Chondrocyte (in vitro differentiated cells): ENCODE measurements at regions not wholly inside any gene's neighbourhood (a gene's known extent, or its start where the extent isn't known, plus 50 kb on each side); places are given as distances from the start of the nearest gene placed in this dataset.

Experiments used
- DNase-seq: peaks from one replicate; pipeline ENCODE4 v3.0.0; 2021; ENCODE audit warnings: mixed read lengths, low spot score
- H3K27ac Mint-ChIP-seq: one replicate; pipeline ENCODE4 v1.8.0; 2021; ENCODE audit warnings: mild to moderate bottlenecking, moderate library complexity, mixed read lengths; ENCODE audit not compliant: unreplicated experiment
- H3K27me3 Mint-ChIP-seq: 2 replicates; pipeline ENCODE4 v1.8.0; 2021; ENCODE audit warnings: low read depth, mixed read lengths
- H3K36me3 Mint-ChIP-seq: 2 replicates; pipeline ENCODE4 v1.8.0; 2021; ENCODE audit warnings: low read depth, mixed read lengths
- H3K4me1 Mint-ChIP-seq: 2 replicates; pipeline ENCODE4 v1.8.0; 2021; ENCODE audit warnings: low read depth, mild to moderate bottlenecking, mixed read lengths
- H3K4me3 Mint-ChIP-seq: one replicate; pipeline ENCODE4 v1.8.0; 2021; ENCODE audit warnings: mild to moderate bottlenecking, moderate library complexity, mixed read lengths; ENCODE audit not compliant: unreplicated experiment
- H3K9me3 Mint-ChIP-seq: 2 replicates; pipeline ENCODE4 v1.8.0; 2021; ENCODE audit warnings: low read depth, mixed read lengths
- CTCF ChIP-seq: fragments of 200-600 bp; sonication (generic); IDR thresholded peaks from 2 replicates; pipeline ENCODE4 v1.5.0; 2021; ENCODE audit warnings: antibody characterized with exemption, mild to moderate bottlenecking, moderate library complexity

GRCh38 chr6:23202207-23202606, 632.8 kb downstream of the HDGFL1 start:
- Mint-ChIP-seq H3K27me3 (no peaks in the 10 kb centered on the region), H3K4me1 (no peaks in the 10 kb centered on the region), H3K9me3 (peaks cover 9% of the 10 kb centered on the region)

GRCh38 chr6:23212398-23212797, 643.0 kb downstream of the HDGFL1 start:
- no peak for TF ChIP-seq CTCF
- Mint-ChIP-seq H3K9me3 (peaks cover 29% of the 10 kb centered on the region), H3K27me3 (no peaks in the 10 kb centered on the region)

More at GRCh38 chr6:23202207-23202606, 632.8 kb downstream of the HDGFL1 start:
- Mint-ChIP-seq H3K36me3 (no peaks in the 10 kb centered on the region), H3K27ac (no peak overlapping the region), H3K4me3 (no peak overlapping the region)
- TF ChIP-seq CTCF, result no peak
- DNase-seq, result no peak

GRCh38 chr6:23213193-23213592, 643.8 kb downstream of the HDGFL1 start:
- H3K4me3 Mint-ChIP-seq, result no peak overlapping the region
- H3K27me3 Mint-ChIP-seq, result no peaks in the 10 kb centered on the region
- no peak for TF ChIP-seq CTCF
- H3K36me3 Mint-ChIP-seq, result peaks cover 5% of the 10 kb centered on the region
- peaks cover 21% of the 10 kb centered on the region for H3K9me3 Mint-ChIP-seq
- no peaks in the 10 kb centered on the region for H3K4me1 Mint-ChIP-seq
- no peak overlapping the region for H3K27ac Mint-ChIP-seq
- no peak for DNase-seq

More at GRCh38 chr6:23212398-23212797, 643.0 kb downstream of the HDGFL1 start:
- no peaks in the 10 kb centered on the region for H3K4me1 Mint-ChIP-seq
- H3K4me3 Mint-ChIP-seq, result no peak overlapping the region
- DNase-seq, result no peak
- no peak overlapping the region for H3K27ac Mint-ChIP-seq
- H3K36me3 Mint-ChIP-seq, result peaks cover 9% of the 10 kb centered on the region

- H3K4me1 Mint-ChIP-seq, result no peaks in the 10 kb centered on the region
- H3K27ac Mint-ChIP-seq, result no peak overlapping the region
Measured at GRCh38 chr6:23213651-23214050, 644.3 kb downstream of the HDGFL1 start.

GRCh38 chr6:23218751-23219150, 649.4 kb downstream of the HDGFL1 start:
- peaks cover 3% of the 10 kb centered on the region for H3K4me1 Mint-ChIP-seq
- peaks cover 8% of the 10 kb centered on the region for H3K9me3 Mint-ChIP-seq
- TF ChIP-seq CTCF, result no peak
- DNase-seq, result no peak
- no peaks in the 10 kb centered on the region for H3K36me3 Mint-ChIP-seq
- no peak overlapping the region for H3K4me3 Mint-ChIP-seq
- H3K27me3 Mint-ChIP-seq, result no peaks in the 10 kb centered on the region
- no peak overlapping the region for H3K27ac Mint-ChIP-seq

More at GRCh38 chr6:23213651-23214050, 644.3 kb downstream of the HDGFL1 start:
- Mint-ChIP-seq H3K27me3 (no peaks in the 10 kb centered on the region), H3K9me3 (peaks cover 16% of the 10 kb centered on the region), H3K36me3 (peaks cover 5% of the 10 kb centered on the region), H3K4me3 (no peak overlapping the region)
- no peak for TF ChIP-seq CTCF
- DNase-seq, result no peak
